ENCODE measurements at regions not wholly inside any gene's neighbourhood (a gene's known extent, or its start where the extent isn't known, plus 50 kb on each side); places are given as distances from the start of the nearest gene placed in this dataset.

- ChIA-PET RAD21 (ENCODE audit: unreplicated experiment) (no interaction called here), POLR2A (no interaction called here), CTCF (no interaction called here), SMC1A (ENCODE audit: uncharacterized antibody, unreplicated experiment) (interaction anchor here (1.5 kb wide), 1 partner anchor 248 kb away, joined by 6 read pairs; no protein-coding TSS in a partner anchor)
- intact Hi-C loops (cut with micrococcal nuclease; ENCODE audit: unreplicated experiment), result no loop called here
- no TSS peak for BruUV-seq (replicated peaks)
- Histone ChIP-seq H3K9me3 (replicated peaks; ENCODE audit: control insufficient read depth, insufficient read depth, low read length) (no peaks in the 10 kb centered on the region), H4K20me1 (ENCODE audit: control insufficient read depth, insufficient read depth) (no peaks in the 10 kb centered on the region), H3K27ac (ENCODE audit: control insufficient read depth, insufficient read depth) (no peak overlapping the region), H3K4me2 (ENCODE audit: control insufficient read depth, insufficient read depth) (no peak overlapping the region), H3K27me3 (replicated peaks in 1 of 2; ENCODE audit: control insufficient read depth in 2 of 2, insufficient read depth in 2 of 2, low read length in 1 of 2) (no peaks in the 10 kb centered on the region), H3K36me3 (ENCODE audit: control insufficient read depth in 2 of 2, insufficient read depth in 2 of 2, low read length in 1 of 2) (no peaks in the 10 kb centered on the region), H2AFZ (ENCODE audit: control insufficient read depth, low read depth, low read length) (no peak overlapping the region), H3K9ac (ENCODE audit: control insufficient read depth, insufficient read depth, low read length) (no peak overlapping the region), H3K79me2 (ENCODE audit: control insufficient read depth, insufficient read depth, low read length) (no peaks in the 10 kb centered on the region), H3K4me3 (no peak overlapping the region), H3K4me1 (ENCODE audit: control insufficient read depth, insufficient read depth, low read length) (no peaks in the 10 kb centered on the region)
- no peak for TF ChIP-seq RBBP5 (conservative IDR thresholded peaks at IDR 0.05)
- no peak for TF ChIP-seq CHD1 (IDR thresholded peaks at IDR 0.05; ENCODE audit: low read depth, low read length)
- no peak for TF ChIP-seq IKZF2 (IDR thresholded peaks at IDR 0.05)
- TF ChIP-seq EED (IDR thresholded peaks at IDR 0.05; ENCODE audit: low read depth), result no peak
- TF ChIP-seq FOS (IDR thresholded peaks at IDR 0.05; ENCODE audit: borderline replicate concordance, extremely low read depth, insufficient read length), result no peak
- TF ChIP-seq BRCA1 (IDR thresholded peaks at IDR 0.05; ENCODE audit: low read depth, low read length), result no peak
- TF ChIP-seq BMI1 (IDR thresholded peaks at IDR 0.05; ENCODE audit: borderline replicate concordance), result no peak
- TF ChIP-seq TCF3 (IDR thresholded peaks at IDR 0.05; ENCODE audit: borderline replicate concordance, insufficient read depth, low read depth, low read length), result no peak
- TF ChIP-seq GATAD2B (conservative IDR thresholded peaks at IDR 0.05; ENCODE audit: low read depth), result no peak
- TF ChIP-seq MEF2A (IDR thresholded peaks at IDR 0.05; ENCODE audit: insufficient read depth, low read depth, low read length), result no peak
- TF ChIP-seq SUPT20H (IDR thresholded peaks at IDR 0.05; ENCODE audit: borderline replicate concordance, control insufficient read depth, low read depth, low read length), result no peak
- TF ChIP-seq, protein P1, sequence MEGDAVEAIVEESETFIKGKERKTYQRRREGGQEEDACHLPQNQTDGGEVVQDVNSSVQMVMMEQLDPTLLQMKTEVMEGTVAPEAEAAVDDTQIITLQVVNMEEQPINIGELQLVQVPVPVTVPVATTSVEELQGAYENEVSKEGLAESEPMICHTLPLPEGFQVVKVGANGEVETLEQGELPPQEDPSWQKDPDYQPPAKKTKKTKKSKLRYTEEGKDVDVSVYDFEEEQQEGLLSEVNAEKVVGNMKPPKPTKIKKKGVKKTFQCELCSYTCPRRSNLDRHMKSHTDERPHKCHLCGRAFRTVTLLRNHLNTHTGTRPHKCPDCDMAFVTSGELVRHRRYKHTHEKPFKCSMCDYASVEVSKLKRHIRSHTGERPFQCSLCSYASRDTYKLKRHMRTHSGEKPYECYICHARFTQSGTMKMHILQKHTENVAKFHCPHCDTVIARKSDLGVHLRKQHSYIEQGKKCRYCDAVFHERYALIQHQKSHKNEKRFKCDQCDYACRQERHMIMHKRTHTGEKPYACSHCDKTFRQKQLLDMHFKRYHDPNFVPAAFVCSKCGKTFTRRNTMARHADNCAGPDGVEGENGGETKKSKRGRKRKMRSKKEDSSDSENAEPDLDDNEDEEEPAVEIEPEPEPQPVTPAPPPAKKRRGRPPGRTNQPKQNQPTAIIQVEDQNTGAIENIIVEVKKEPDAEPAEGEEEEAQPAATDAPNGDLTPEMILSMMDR (IDR thresholded peaks at IDR 0.05 in 2 of 3, conservative IDR thresholded peaks at IDR 0.05 in 1 of 3; ENCODE audit: control insufficient read depth in 2 of 3, extremely low read depth in 1 of 3, insufficient read depth in 1 of 3, low read depth in 3 of 3, low read length in 3 of 3), result no peak
- no peak for TF ChIP-seq RAD21 (IDR thresholded peaks at IDR 0.05; ENCODE audit: insufficient read depth, low read depth, low read length)
- no peak for TF ChIP-seq EZH2 (IDR thresholded peaks at IDR 0.05; ENCODE audit: borderline replicate concordance, control insufficient read depth, low read depth, low read length)
- no peak for TF ChIP-seq NR2C2 (IDR thresholded peaks at IDR 0.05; ENCODE audit: borderline replicate concordance, control insufficient read depth, insufficient read length, low read depth)
- no peak for FAIRE-seq
- WGBS (ENCODE audit: insufficient coverage, insufficient replicate concordance, low lambda C conversion rate, missing lambda C conversion rate), result 60% methylated on average over 4 of the region's 4 CpGs
- DNase-seq (ENCODE audit: low read depth, low spot score), result no peak
- ATAC-seq, result no peak
- in situ Hi-C loops (cut with MboI), result no loop called here
These were observed 200.0 kb upstream of the ATP10B start for GRCh38 chr5:161051920-161052500.

Measured in GM12878 (cell line).